T-helper 1 cell treated with Interleukin-12 subunit alpha and Interleukin-12 subunit beta and Interleukin-4 antibody, amounts not matched to agents 30 μg/mL and 1 μg/mL, for 36 hours (primary cell): ENCODE measurements at regions not wholly inside any gene's neighbourhood (a gene's known extent, or its start where the extent isn't known, plus 50 kb on each side); places are given as distances from the start of the nearest gene placed in this dataset.

Experiments used
- H3K27ac Mint-ChIP-seq: one replicate; pipeline ENCODE4 v1.8.0; 2021; ENCODE audit warnings: mild to moderate bottlenecking, mixed read lengths
- H3K27me3 Mint-ChIP-seq: one replicate; pipeline ENCODE4 v1.8.0; 2021; ENCODE audit warnings: low read depth, mixed read lengths
- H3K36me3 Mint-ChIP-seq: one replicate; pipeline ENCODE4 v1.8.0; 2021; ENCODE audit warnings: low read depth, mixed read lengths
- H3K4me1 Mint-ChIP-seq: one replicate; pipeline ENCODE4 v1.8.0; 2021; ENCODE audit warnings: low read depth, mixed read lengths
- H3K4me3 Mint-ChIP-seq: one replicate; pipeline ENCODE4 v1.8.0; 2021; ENCODE audit warnings: mild to moderate bottlenecking, moderate library complexity, mixed read lengths
- H3K9me3 Mint-ChIP-seq: one replicate; pipeline ENCODE4 v1.8.0; 2021; ENCODE audit warnings: mixed read lengths

GRCh38 chr13:55366676-55367075 is 1774.0 kb upstream of the PRR20A start:
- peaks cover 12% of the 10 kb centered on the region for H3K9me3 Mint-ChIP-seq
- no peaks in the 10 kb centered on the region for H3K27me3 Mint-ChIP-seq
- H3K4me1 Mint-ChIP-seq = no peaks in the 10 kb centered on the region
- no peak overlapping the region for H3K4me3 Mint-ChIP-seq
- H3K27ac Mint-ChIP-seq = no peak overlapping the region
- no peaks in the 10 kb centered on the region for H3K36me3 Mint-ChIP-seq

GRCh38 chr13:55394470-55394869 is 1746.2 kb upstream of the PRR20A start:
- Mint-ChIP-seq H3K4me1 (no peaks in the 10 kb centered on the region), H3K36me3 (no peaks in the 10 kb centered on the region), H3K27ac (no peak overlapping the region), H3K4me3 (no peak overlapping the region), H3K9me3 (peaks cover 26% of the 10 kb centered on the region), H3K27me3 (no peaks in the 10 kb centered on the region)

GRCh38 chr13:55402870-55403269 is 1737.8 kb upstream of the PRR20A start:
- H3K4me3 Mint-ChIP-seq = no peak overlapping the region
- no peak overlapping the region for H3K27ac Mint-ChIP-seq
- no peaks in the 10 kb centered on the region for H3K4me1 Mint-ChIP-seq
- peaks cover 7% of the 10 kb centered on the region for H3K9me3 Mint-ChIP-seq
- H3K27me3 Mint-ChIP-seq = no peaks in the 10 kb centered on the region
- no peaks in the 10 kb centered on the region for H3K36me3 Mint-ChIP-seq

GRCh38 chr13:55403887-55404487 is 1736.7 kb upstream of the PRR20A start:
- Mint-ChIP-seq H3K4me1 (no peaks in the 10 kb centered on the region), H3K27ac (no peak overlapping the region), H3K4me3 (no peak overlapping the region), H3K27me3 (no peaks in the 10 kb centered on the region), H3K9me3 (peaks cover 12% of the 10 kb centered on the region), H3K36me3 (no peaks in the 10 kb centered on the region)

GRCh38 chr13:55410398-55411330 is 1730.1 kb upstream of the PRR20A start:
- Mint-ChIP-seq H3K4me3 (no peak overlapping the region), H3K27ac (no peak overlapping the region), H3K4me1 (no peaks in the 10 kb centered on the region), H3K36me3 (no peaks in the 10 kb centered on the region), H3K27me3 (no peaks in the 10 kb centered on the region), H3K9me3 (peaks cover 23% of the 10 kb centered on the region)

GRCh38 chr13:55418095-55418494 is 1722.6 kb upstream of the PRR20A start:
- no peaks in the 10 kb centered on the region for H3K36me3 Mint-ChIP-seq
- no peak overlapping the region for H3K27ac Mint-ChIP-seq
- H3K27me3 Mint-ChIP-seq = no peaks in the 10 kb centered on the region
- no peak overlapping the region for H3K4me3 Mint-ChIP-seq
- no peaks in the 10 kb centered on the region for H3K4me1 Mint-ChIP-seq
- peaks cover 8% of the 10 kb centered on the region for H3K9me3 Mint-ChIP-seq

GRCh38 chr13:55432814-55433213 is 1707.9 kb upstream of the PRR20A start:
- no peaks in the 10 kb centered on the region for H3K36me3 Mint-ChIP-seq
- no peaks in the 10 kb centered on the region for H3K27me3 Mint-ChIP-seq
- no peaks in the 10 kb centered on the region for H3K4me1 Mint-ChIP-seq
- H3K27ac Mint-ChIP-seq = no peak overlapping the region
- H3K4me3 Mint-ChIP-seq = no peak overlapping the region
- peaks cover 24% of the 10 kb centered on the region for H3K9me3 Mint-ChIP-seq

GRCh38 chr13:55437162-55437561 is 1703.6 kb upstream of the PRR20A start:
- Mint-ChIP-seq H3K4me1 (no peaks in the 10 kb centered on the region), H3K27ac (no peak overlapping the region), H3K9me3 (peaks cover 31% of the 10 kb centered on the region), H3K36me3 (no peaks in the 10 kb centered on the region), H3K4me3 (no peak overlapping the region), H3K27me3 (no peaks in the 10 kb centered on the region)

- Mint-ChIP-seq H3K4me3 (no peak overlapping the region), H3K36me3 (no peaks in the 10 kb centered on the region), H3K4me1 (no peaks in the 10 kb centered on the region), H3K9me3 (peaks cover 25% of the 10 kb centered on the region), H3K27me3 (no peaks in the 10 kb centered on the region), H3K27ac (no peak overlapping the region)
Observed at GRCh38 chr13:55439450-55439849, 1701.3 kb upstream of the PRR20A start.

GRCh38 chr13:55440465-55441085 is 1700.1 kb upstream of the PRR20A start:
- Mint-ChIP-seq H3K27me3 (no peaks in the 10 kb centered on the region), H3K4me1 (no peaks in the 10 kb centered on the region), H3K36me3 (no peaks in the 10 kb centered on the region), H3K4me3 (no peak overlapping the region), H3K9me3 (peaks cover 24% of the 10 kb centered on the region), H3K27ac (no peak overlapping the region)

- Mint-ChIP-seq H3K27ac (no peak overlapping the region), H3K36me3 (no peaks in the 10 kb centered on the region), H3K4me1 (no peaks in the 10 kb centered on the region), H3K27me3 (no peaks in the 10 kb centered on the region), H3K4me3 (no peak overlapping the region), H3K9me3 (peaks cover 3% of the 10 kb centered on the region)
Observed at GRCh38 chr13:55464222-55464621, 1676.5 kb upstream of the PRR20A start.

GRCh38 chr13:55467476-55467875 is 1673.2 kb upstream of the PRR20A start:
- no peak overlapping the region for H3K27ac Mint-ChIP-seq
- H3K4me1 Mint-ChIP-seq = no peaks in the 10 kb centered on the region
- H3K4me3 Mint-ChIP-seq = no peak overlapping the region
- peaks cover 10% of the 10 kb centered on the region for H3K9me3 Mint-ChIP-seq
- H3K27me3 Mint-ChIP-seq = no peaks in the 10 kb centered on the region
- H3K36me3 Mint-ChIP-seq = no peaks in the 10 kb centered on the region

- no peaks in the 10 kb centered on the region for H3K36me3 Mint-ChIP-seq
- H3K4me3 Mint-ChIP-seq = no peak overlapping the region
- no peaks in the 10 kb centered on the region for H3K4me1 Mint-ChIP-seq
- peaks cover 22% of the 10 kb centered on the region for H3K9me3 Mint-ChIP-seq
- no peaks in the 10 kb centered on the region for H3K27me3 Mint-ChIP-seq
- H3K27ac Mint-ChIP-seq = no peak overlapping the region
Observed at GRCh38 chr13:55483626-55484158, 1657.0 kb upstream of the PRR20A start.

- H3K4me3 Mint-ChIP-seq = no peak overlapping the region
- no peaks in the 10 kb centered on the region for H3K27me3 Mint-ChIP-seq
- H3K36me3 Mint-ChIP-seq = no peaks in the 10 kb centered on the region
- no peaks in the 10 kb centered on the region for H3K4me1 Mint-ChIP-seq
- peaks cover 14% of the 10 kb centered on the region for H3K9me3 Mint-ChIP-seq
- H3K27ac Mint-ChIP-seq = no peak overlapping the region
Observed at GRCh38 chr13:55493297-55493696, 1647.4 kb upstream of the PRR20A start.

GRCh38 chr13:55497486-55497885 is 1643.2 kb upstream of the PRR20A start:
- no peaks in the 10 kb centered on the region for H3K36me3 Mint-ChIP-seq
- no peak overlapping the region for H3K27ac Mint-ChIP-seq
- H3K4me3 Mint-ChIP-seq = no peak overlapping the region
- peaks cover 25% of the 10 kb centered on the region for H3K9me3 Mint-ChIP-seq
- H3K4me1 Mint-ChIP-seq = no peaks in the 10 kb centered on the region
- H3K27me3 Mint-ChIP-seq = no peaks in the 10 kb centered on the region
